ENCODE measurements at regions not wholly inside any gene's neighbourhood (a gene's known extent, or its start where the extent isn't known, plus 50 kb on each side); places are given as distances from the start of the nearest gene placed in this dataset.

- TF ChIP-seq MGA (IDR thresholded peaks at IDR 0.05) (no peak), MTA3 (IDR thresholded peaks at IDR 0.05; ENCODE audit: borderline replicate concordance) (no peak), ZNF232 (CRISPR knock-in tag; IDR thresholded peaks at IDR 0.05) (no peak), PTRF (tag; IDR thresholded peaks at IDR 0.05) (no peak), SMARCC2 (IDR thresholded peaks at IDR 0.05; ENCODE audit: low read depth) (no peak)
- TF ChIP-seq, protein P1, sequence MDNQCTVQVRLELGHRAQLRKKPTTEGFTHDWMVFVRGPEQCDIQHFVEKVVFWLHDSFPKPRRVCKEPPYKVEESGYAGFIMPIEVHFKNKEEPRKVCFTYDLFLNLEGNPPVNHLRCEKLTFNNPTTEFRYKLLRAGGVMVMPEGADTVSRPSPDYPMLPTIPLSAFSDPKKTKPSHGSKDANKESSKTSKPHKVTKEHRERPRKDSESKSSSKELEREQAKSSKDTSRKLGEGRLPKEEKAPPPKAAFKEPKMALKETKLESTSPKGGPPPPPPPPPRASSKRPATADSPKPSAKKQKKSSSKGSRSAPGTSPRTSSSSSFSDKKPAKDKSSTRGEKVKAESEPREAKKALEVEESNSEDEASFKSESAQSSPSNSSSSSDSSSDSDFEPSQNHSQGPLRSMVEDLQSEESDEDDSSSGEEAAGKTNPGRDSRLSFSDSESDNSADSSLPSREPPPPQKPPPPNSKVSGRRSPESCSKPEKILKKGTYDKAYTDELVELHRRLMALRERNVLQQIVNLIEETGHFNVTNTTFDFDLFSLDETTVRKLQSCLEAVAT (IDR thresholded peaks at IDR 0.05) = no peak
- TF ChIP-seq, protein P2, sequence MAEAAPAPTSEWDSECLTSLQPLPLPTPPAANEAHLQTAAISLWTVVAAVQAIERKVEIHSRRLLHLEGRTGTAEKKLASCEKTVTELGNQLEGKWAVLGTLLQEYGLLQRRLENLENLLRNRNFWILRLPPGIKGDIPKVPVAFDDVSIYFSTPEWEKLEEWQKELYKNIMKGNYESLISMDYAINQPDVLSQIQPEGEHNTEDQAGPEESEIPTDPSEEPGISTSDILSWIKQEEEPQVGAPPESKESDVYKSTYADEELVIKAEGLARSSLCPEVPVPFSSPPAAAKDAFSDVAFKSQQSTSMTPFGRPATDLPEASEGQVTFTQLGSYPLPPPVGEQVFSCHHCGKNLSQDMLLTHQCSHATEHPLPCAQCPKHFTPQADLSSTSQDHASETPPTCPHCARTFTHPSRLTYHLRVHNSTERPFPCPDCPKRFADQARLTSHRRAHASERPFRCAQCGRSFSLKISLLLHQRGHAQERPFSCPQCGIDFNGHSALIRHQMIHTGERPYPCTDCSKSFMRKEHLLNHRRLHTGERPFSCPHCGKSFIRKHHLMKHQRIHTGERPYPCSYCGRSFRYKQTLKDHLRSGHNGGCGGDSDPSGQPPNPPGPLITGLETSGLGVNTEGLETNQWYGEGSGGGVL (CRISPR knock-in tag; IDR thresholded peaks at IDR 0.05) = no peak
Measured at GRCh38 chr3:82000350-82000749, 238.9 kb upstream of the GBE1 start (continued).
